GM19043 (cell line): ENCODE measurements at regions not wholly inside any gene's neighbourhood (a gene's known extent, or its start where the extent isn't known, plus 50 kb on each side); places are given as distances from the start of the nearest gene placed in this dataset.

Source experiments
- ATAC-seq: cut with Tn5 transposase; IDR thresholded peaks from one replicate; pipeline ENCODE4 v1.9.1; 2021; ENCODE audit warnings: low read depth; ENCODE audit not compliant: unreplicated experiment

GRCh38 chr2:198376677-198377076, 572.3 kb downstream of the PLCL1 start:
- no peak for ATAC-seq

GRCh38 chr2:198375083-198375410, 570.7 kb downstream of the PLCL1 start:
- no peak for ATAC-seq

DNA sequence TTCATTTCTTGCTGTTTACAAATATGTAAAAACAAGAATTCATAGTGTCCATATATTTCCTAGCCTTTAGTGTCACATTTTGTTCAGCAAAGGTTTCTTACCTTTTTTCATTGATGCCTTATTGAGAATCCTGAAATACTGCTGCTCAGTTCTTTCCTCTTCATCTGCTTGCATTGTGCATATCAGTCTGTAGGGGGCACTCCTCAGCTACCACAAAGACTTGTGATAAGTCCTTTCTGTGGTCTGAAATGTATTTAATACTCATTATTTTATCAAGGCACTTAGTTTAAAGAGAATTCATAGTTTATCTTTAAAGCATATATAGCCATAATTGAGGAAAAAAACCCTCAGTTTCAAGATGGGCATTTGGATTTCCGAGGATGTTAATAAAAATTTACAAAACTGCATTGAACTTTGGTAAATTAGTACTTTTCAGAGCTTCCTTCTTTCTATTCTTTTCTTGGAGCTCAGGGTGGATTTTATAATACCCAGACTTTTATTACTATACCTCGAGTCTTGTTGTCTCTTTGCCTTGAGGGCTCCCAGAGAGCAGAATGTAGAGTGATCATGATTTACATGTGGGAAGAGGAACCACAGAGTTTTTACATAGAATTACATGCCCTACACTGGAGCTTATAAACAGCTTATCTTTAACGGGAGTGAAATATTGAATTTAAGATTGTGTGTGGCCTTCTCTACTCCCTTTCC, 570.1 kb downstream of the PLCL1 start:
- no peak for ATAC-seq

- peak; percentile 91 for ATAC-seq
Measured at GRCh38 chr2:198371921-198372543, 567.6 kb downstream of the PLCL1 start.

DNA sequence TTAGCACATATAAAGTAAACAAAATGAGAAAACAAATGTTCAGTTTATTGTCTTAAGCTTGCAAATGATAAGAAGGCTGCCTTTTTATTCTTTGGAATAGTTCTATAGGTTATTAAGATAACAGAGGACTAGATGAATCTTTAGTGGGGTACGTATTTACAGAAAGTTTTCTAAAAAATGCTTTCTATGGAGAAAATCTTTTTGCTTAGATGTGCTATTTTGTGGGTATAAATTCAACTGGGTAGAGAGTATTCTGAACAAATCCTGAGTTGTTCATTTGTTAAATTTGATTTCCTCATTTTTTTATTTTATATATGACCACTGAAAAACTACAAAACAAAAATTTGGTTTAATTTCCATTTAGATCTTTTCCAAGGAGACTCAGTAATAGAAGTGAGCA, 566.9 kb downstream of the PLCL1 start:
- no peak for ATAC-seq

DNA sequence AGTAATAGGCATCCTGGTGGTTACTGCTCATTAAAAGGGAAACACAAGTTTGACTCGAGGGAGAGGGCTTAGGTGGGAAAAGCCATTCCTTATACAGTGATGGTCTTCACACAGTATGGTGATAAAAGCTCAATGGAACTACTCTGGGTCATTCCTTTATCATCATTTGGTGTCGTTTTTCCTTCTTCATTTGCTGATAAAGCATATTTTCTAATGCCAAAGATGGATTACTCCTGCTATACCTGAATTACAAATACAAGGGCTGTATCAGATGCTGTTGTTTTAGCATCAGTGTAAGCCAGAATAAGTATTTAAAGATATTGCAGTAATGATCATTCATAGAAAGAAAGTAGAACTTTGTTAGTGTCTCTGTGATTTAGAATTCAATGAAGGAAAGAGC, 563.7 kb downstream of the PLCL1 start:
- no peak for ATAC-seq

- no peak for ATAC-seq
Measured at GRCh38 chr2:198362740-198363139, 558.3 kb downstream of the PLCL1 start.

- no peak for ATAC-seq
Measured at GRCh38 chr2:198359308-198359707, 554.9 kb downstream of the PLCL1 start.

DNA sequence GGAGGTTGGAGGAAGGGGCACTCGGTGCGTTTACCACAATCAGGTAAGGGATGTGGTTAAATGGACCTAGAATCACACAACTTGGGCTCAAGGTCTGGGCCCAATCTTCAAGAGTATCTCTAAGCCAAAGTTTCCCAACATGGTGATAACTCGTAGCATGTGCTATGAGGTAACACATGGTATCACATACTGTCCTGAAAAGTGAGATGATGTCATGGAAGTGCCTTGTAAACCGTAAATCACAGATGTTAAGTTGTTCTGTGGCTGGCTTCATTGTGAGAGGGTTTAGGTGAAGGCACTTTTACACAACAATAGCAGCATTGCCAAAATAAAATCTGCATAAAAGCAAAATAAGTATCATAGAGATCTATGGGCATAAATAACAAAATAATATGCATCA, 551.8 kb downstream of the PLCL1 start:
- ATAC-seq = no peak

DNA sequence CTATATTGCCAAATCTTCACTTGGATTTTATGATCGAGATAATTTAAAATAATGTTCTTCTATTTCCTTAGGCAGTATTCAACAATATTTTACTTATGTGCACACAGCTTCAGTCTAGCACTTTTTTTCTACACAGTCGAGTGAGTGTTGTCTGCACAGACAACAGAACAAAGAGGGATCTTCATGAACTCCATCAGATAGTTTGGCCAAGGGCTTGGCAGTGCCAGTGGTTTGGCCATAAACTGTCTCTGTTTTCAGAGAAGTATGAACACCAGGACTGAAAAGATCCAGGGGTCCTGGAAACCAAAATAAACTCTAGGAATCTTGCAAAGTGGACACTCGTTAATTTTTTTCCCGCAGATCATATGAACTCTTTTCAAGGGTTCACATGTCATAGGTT, 547.3 kb downstream of the PLCL1 start:
- no peak for ATAC-seq

GRCh38 chr2:198347946-198348345, 543.6 kb downstream of the PLCL1 start:
- ATAC-seq = no peak

GRCh38 chr2:198347349-198347748, 543.0 kb downstream of the PLCL1 start:
- ATAC-seq = no peak

DNA sequence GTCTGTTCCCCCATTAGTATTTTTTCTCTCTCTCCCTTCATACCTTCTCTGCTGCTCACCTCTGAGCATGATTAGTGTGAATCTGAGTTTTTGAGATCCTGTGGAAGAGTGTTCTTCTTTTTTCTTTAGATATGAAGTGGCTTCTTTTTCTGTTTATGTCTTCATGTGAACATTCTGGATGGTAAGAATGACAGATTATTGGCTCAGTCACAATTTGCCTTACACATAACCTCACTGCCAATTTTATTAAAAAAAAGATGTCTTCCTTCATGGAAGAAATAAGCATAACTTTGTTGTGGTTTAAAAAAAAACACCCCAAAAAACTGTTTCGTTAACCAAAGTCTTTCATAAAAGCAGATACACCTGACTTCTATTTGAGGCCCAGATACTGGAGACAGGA, 539.1 kb downstream of the PLCL1 start:
- no peak for ATAC-seq

DNA sequence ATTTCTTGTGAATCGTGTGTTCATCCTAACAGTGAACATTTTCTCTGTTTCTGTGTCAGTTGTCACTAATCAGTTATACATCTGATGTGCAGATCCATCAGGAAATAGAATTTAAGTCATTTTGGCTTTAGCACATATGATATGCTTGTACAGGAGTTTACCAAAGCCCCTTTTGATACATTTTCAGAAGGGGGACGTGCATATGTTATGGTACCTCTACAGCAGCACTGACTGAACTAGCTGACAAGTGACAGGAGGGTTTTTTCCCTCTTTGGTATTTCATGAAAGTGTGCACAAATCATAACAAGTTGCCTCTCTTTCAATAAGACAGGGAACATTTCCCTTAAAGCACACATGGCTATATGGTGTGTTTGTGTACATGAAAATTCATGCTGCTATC, 536.5 kb downstream of the PLCL1 start:
- ATAC-seq = no peak

DNA sequence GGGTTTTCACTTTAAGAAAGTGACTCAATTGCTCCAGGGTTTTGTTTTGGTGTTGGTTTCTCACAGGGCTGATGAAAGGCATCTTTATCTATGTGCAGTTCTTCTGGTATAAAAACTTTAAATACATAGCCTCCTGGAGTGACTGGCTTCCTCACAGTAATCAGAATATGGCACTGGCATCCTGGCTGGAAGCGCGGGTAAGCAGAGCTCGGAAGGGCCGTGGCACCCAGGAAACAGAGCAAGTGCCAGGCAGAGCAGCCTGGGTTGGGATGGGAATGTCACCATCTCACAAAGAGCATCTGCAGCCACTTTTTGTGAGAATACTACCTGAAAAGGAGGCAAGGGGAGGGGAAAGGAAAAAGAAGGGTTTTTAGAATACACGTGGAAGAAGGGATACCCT, 534.7 kb downstream of the PLCL1 start:
- no peak for ATAC-seq

DNA sequence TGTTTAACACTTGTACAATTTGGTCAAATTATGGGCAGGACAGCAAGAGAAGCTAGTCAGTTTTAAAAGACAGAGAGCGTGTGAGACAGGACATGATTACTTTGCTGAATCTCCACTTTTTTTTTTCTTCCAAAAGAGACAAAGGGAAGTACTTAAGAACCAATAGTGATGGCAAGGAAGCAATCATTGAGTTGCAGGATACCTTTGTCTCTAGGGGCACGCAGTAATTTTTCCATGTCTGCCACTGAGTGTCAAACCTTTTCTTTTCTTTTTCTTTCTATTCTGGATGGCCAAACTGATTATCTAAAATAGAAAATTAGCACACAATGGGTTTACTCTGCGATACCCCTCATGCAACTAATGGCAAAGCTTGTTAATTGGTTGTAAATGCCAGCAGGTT, 533.0 kb downstream of the PLCL1 start:
- no peak for ATAC-seq

GRCh38 chr2:198328454-198328853, 524.1 kb downstream of the PLCL1 start:
- no peak for ATAC-seq

- ATAC-seq = no peak
Measured at GRCh38 chr2:198327526-198327925, 523.1 kb downstream of the PLCL1 start.

- no peak for ATAC-seq
Measured at GRCh38 chr2:198326431-198326830, 522.0 kb downstream of the PLCL1 start.

GRCh38 chr2:198325359-198325758, 521.0 kb downstream of the PLCL1 start:
- ATAC-seq = no peak

GRCh38 chr2:198324071-198324470, 519.7 kb downstream of the PLCL1 start:
- no peak for ATAC-seq

- ATAC-seq = no peak
Measured at GRCh38 chr2:198322275-198322674, 517.9 kb downstream of the PLCL1 start.
